H9 (cell line): ENCODE measurements at regions not wholly inside any gene's neighbourhood (a gene's known extent, or its start where the extent isn't known, plus 50 kb on each side); places are given as distances from the start of the nearest gene placed in this dataset.
A peak's percentile ranks its signal among the peaks of the same experiment; 100 is the strongest.

Source experiments
- DNase-seq: peaks from one replicate; pipeline ENCODE4 v3.0.0-alpha.2; 2017
- H2AFZ ChIP-seq: one replicate; pipeline ENCODE4 v1.6.1; 2013; ENCODE audit warnings: mild to moderate bottlenecking, low read length, control low read depth, moderate library complexity
- H2AK5ac ChIP-seq: 2 replicates; pipeline ENCODE4 v1.6.1; 2013; ENCODE audit warnings: low read length, control low read depth, mixed read lengths; ENCODE audit not compliant: insufficient read length
- H2BK120ac ChIP-seq: one replicate; pipeline ENCODE4 v1.6.1; 2013; ENCODE audit warnings: low read depth, mild to moderate bottlenecking, low read length, control low read depth, inconsistent platforms; ENCODE audit not compliant: poor library complexity, severe bottlenecking
- H2BK12ac ChIP-seq: 2 replicates; pipeline ENCODE4 v1.6.1; 2013; ENCODE audit warnings: low read length, control low read depth, mixed read lengths, low read depth; ENCODE audit not compliant: insufficient read length
- H2BK15ac ChIP-seq: 2 replicates; pipeline ENCODE4 v1.6.1; 2013; ENCODE audit warnings: low read depth, low read length, control low read depth
- H2BK20ac ChIP-seq: one replicate; pipeline ENCODE4 v1.6.1; 2013; ENCODE audit warnings: low read depth, mild to moderate bottlenecking, low read length, control low read depth, inconsistent platforms; ENCODE audit not compliant: poor library complexity, severe bottlenecking
- H2BK5ac ChIP-seq: 2 replicates; pipeline ENCODE4 v1.6.1; 2013; ENCODE audit warnings: low read length, control low read depth, mixed read lengths; ENCODE audit not compliant: insufficient read length
- H3K14ac ChIP-seq: 2 replicates; pipeline ENCODE4 v1.6.1; 2013; ENCODE audit warnings: low read length, control low read depth; ENCODE audit not compliant: insufficient read depth
- H3K18ac ChIP-seq: 2 replicates; pipeline ENCODE4 v1.6.1; 2013; ENCODE audit warnings: low read depth, mild to moderate bottlenecking, mixed read lengths, low read length, control low read depth; ENCODE audit not compliant: insufficient read length
- H3K23ac ChIP-seq: 2 replicates; pipeline ENCODE4 v1.6.1; 2013; ENCODE audit warnings: low read length, control low read depth, mixed read lengths, low read depth; ENCODE audit not compliant: insufficient read length
- H3K23me2 ChIP-seq: 2 replicates; pipeline ENCODE4 v1.6.1; 2013; ENCODE audit warnings: low read depth, mild to moderate bottlenecking, mixed read lengths, low read length, control low read depth; ENCODE audit not compliant: insufficient read length, poor library complexity, severe bottlenecking
- H3K27ac ChIP-seq: 2 replicates; pipeline ENCODE4 v1.5.1; 2013; ENCODE audit warnings: low read length, control low read depth, mixed read lengths, low read depth; ENCODE audit not compliant: insufficient read length
- H3K27me3 ChIP-seq: 2 replicates; pipeline ENCODE4 v1.6.1; 2013; ENCODE audit warnings: low read length, control low read depth, inconsistent platforms; ENCODE audit not compliant: insufficient read depth
- H3K4ac ChIP-seq: 2 replicates; pipeline ENCODE4 v1.6.1; 2013; ENCODE audit warnings: low read depth, mild to moderate bottlenecking, control low read depth, inconsistent platforms, low read length, moderate library complexity
- H3K4me1 ChIP-seq: 2 replicates; pipeline ENCODE4 v1.6.1; 2013; ENCODE audit warnings: low read length, control low read depth, inconsistent platforms; ENCODE audit not compliant: insufficient read depth
- H3K4me2 ChIP-seq: 2 replicates; pipeline ENCODE4 v1.6.1; 2013; ENCODE audit warnings: low read length, control low read depth, mixed read lengths; ENCODE audit not compliant: insufficient read length, insufficient read depth
- H3K56ac ChIP-seq: 2 replicates; pipeline ENCODE4 v1.6.1; 2013; ENCODE audit warnings: low read depth, mild to moderate bottlenecking, mixed read lengths, low read length, control low read depth; ENCODE audit not compliant: insufficient read length
- H3K79me1 ChIP-seq: 2 replicates; pipeline ENCODE4 v1.6.1; 2013; ENCODE audit warnings: low read depth, mild to moderate bottlenecking, moderate library complexity, low read length, control low read depth, inconsistent platforms; ENCODE audit not compliant: insufficient read depth, poor library complexity, severe bottlenecking
- H3K79me2 ChIP-seq: 2 replicates; pipeline ENCODE4 v1.6.1; 2013; ENCODE audit warnings: low read length, control low read depth, inconsistent platforms; ENCODE audit not compliant: insufficient read depth
- H3K9ac ChIP-seq: 2 replicates; pipeline ENCODE4 v1.6.1; 2013; ENCODE audit warnings: low read length, control low read depth, mixed read lengths; ENCODE audit not compliant: insufficient read length; ENCODE audit errors: extremely low read depth
- H3K9me3 ChIP-seq: one replicate; pipeline ENCODE4 v1.6.1; 2013; ENCODE audit warnings: low read depth, low read length, inconsistent platforms; ENCODE audit not compliant: control insufficient read depth
- H3T11ph ChIP-seq: one replicate; pipeline ENCODE4 v1.6.1; 2013; ENCODE audit warnings: mild to moderate bottlenecking, low read length, control low read depth, inconsistent platforms
- H4K20me1 ChIP-seq: one replicate; pipeline ENCODE4 v1.6.1; 2013; ENCODE audit not compliant: control insufficient read depth, insufficient read length, insufficient read depth
- H4K5ac ChIP-seq: 2 replicates; pipeline ENCODE4 v1.6.1; 2013; ENCODE audit warnings: low read depth, mild to moderate bottlenecking, mixed read lengths, low read length, control low read depth; ENCODE audit not compliant: insufficient read length
- H4K8ac ChIP-seq: replicated peaks from 2 replicates; pipeline ENCODE4 v1.6.1; 2013; ENCODE audit warnings: low read length, control low read depth, mixed read lengths, low read depth; ENCODE audit not compliant: insufficient read length
- H4K91ac ChIP-seq: 2 replicates; pipeline ENCODE4 v1.6.1; 2013; ENCODE audit warnings: low read depth, mild to moderate bottlenecking, moderate library complexity, mixed read lengths, low read length, control low read depth; ENCODE audit not compliant: insufficient read length
- H3K27ac Mint-ChIP-seq, 3 experiments: 2 replicates in 2 of 3; 3 replicates in 1 of 3; pipeline ENCODE4 v1.8.0; 2020 to 2021; ENCODE audit warnings: mixed read lengths in 3 of 3, mild to moderate bottlenecking in 1 of 3, moderate library complexity in 1 of 3
- H3K27me3 Mint-ChIP-seq: 2 replicates; pipeline ENCODE4 v1.8.0; 2021; ENCODE audit warnings: low read depth, mild to moderate bottlenecking, moderate library complexity, mixed read lengths
- H3K36me3 Mint-ChIP-seq, 3 experiments: 2 replicates in 2 of 3; 3 replicates in 1 of 3; pipeline ENCODE4 v1.8.0; 2020 to 2021; ENCODE audit warnings: low read depth in 3 of 3, mixed read lengths in 3 of 3; ENCODE audit not compliant: insufficient read depth in 1 of 3
- H3K4me1 Mint-ChIP-seq, 2 experiments: 2 replicates each; pipeline ENCODE4 v1.8.0; 2020; ENCODE audit warnings: mixed read lengths in 2 of 2
- H3K4me3 Mint-ChIP-seq, 2 experiments: 2 replicates in 1 of 2; 3 replicates in 1 of 2; pipeline ENCODE4 v1.8.0; 2020 to 2021; ENCODE audit warnings: mild to moderate bottlenecking in 2 of 2, mixed read lengths in 2 of 2, moderate library complexity in 1 of 2
- H3K9me3 Mint-ChIP-seq, 2 experiments: 2 replicates in 1 of 2; 3 replicates in 1 of 2; pipeline ENCODE4 v1.8.0; 2020; ENCODE audit warnings: mild to moderate bottlenecking in 2 of 2, mixed read lengths in 2 of 2, moderate library complexity in 1 of 2
- CTCF ChIP-seq: fragments of 200-600 bp; sonication (generic); conservative IDR thresholded peaks from 3 replicates; pipeline ENCODE4 v1.8.0; 2021; ENCODE audit warnings: antibody characterized with exemption, mild to moderate bottlenecking
- WGBS: extraction: QIAGEN DNeasy Blood & Tissue Kit; methylation state at CpG from one replicate; pipeline ENCODE4 v1.1.7; 2013; ENCODE audit warnings: missing lambda C conversion rate, low lambda C conversion rate, mixed read lengths; ENCODE audit not compliant: insufficient read length; ENCODE audit errors: extremely low coverage; 5-methylcytosine and 5-hydroxymethylcytosine counted together

- H4K91ac ChIP-seq = no peak overlapping the region
- H4K5ac ChIP-seq = no peak overlapping the region
- H3K9ac ChIP-seq = no peak overlapping the region
- no peak overlapping the region for H2BK15ac ChIP-seq
- H3K27me3 ChIP-seq = no peaks in the 10 kb centered on the region
- H3K23me2 ChIP-seq = no peaks in the 10 kb centered on the region
- H3K4ac ChIP-seq = no peak overlapping the region
- no peaks in the 10 kb centered on the region for H4K20me1 ChIP-seq
- no peak overlapping the region for H3K4me3 Mint-ChIP-seq
- H2AK5ac ChIP-seq = no peak overlapping the region
- peaks cover 3% of the 10 kb centered on the region; the same call in 1 of the 2 replicates for H3K4me1 ChIP-seq
- no peak overlapping the region for H4K8ac ChIP-seq
- H3K4me1 Mint-ChIP-seq = peaks cover 17 to 20% of the 10 kb centered on the region in 2 experiments
- H3K14ac ChIP-seq = no peak overlapping the region
- H3K18ac ChIP-seq = no peak overlapping the region
- WGBS = no CpG with 5 or more reads among the region's 12 CpGs
- no peaks in the 10 kb centered on the region for H3K36me3 Mint-ChIP-seq
- peak overlapping the region in 1 of 3 experiments; percentile 93; a peak in 2 of 7 replicates for H3K27ac Mint-ChIP-seq
- no peak overlapping the region for H3K23ac ChIP-seq
- TF ChIP-seq CTCF = no peak
- no peak overlapping the region for H3K4me2 ChIP-seq
- H3K27me3 Mint-ChIP-seq = no peaks in the 10 kb centered on the region; the same call in 1 of the 2 replicates
- no peak for DNase-seq
- no peak overlapping the region for H3K56ac ChIP-seq
- H3T11ph ChIP-seq = no peak overlapping the region
- H3K79me2 ChIP-seq = no peaks in the 10 kb centered on the region
- no peak overlapping the region for H2BK5ac ChIP-seq
- H3K27ac ChIP-seq = no peak overlapping the region
- no peak overlapping the region for H2BK20ac ChIP-seq
- H3K9me3 ChIP-seq = no peaks in the 10 kb centered on the region
- H2BK120ac ChIP-seq = no peak overlapping the region
- H3K9me3 Mint-ChIP-seq = no peaks in the 10 kb centered on the region
- no peak overlapping the region for H2BK12ac ChIP-seq
- H3K79me1 ChIP-seq = no peaks in the 10 kb centered on the region
- H2AFZ ChIP-seq = peak overlapping the region; percentile 9
Measured at GRCh38 chr12:114864837-114865551, 181.0 kb upstream of the TBX3 start.
